Activated CD8-positive, alpha-beta T cell treated with anti-CD3 and anti-CD28 coated beads for 36 hours (primary cell): ENCODE measurements at regions not wholly inside any gene's neighbourhood (a gene's known extent, or its start where the extent isn't known, plus 50 kb on each side); places are given as distances from the start of the nearest gene placed in this dataset.

Experiments used
- ATAC-seq: fragments of 200-7000 bp; cut with Tn5 transposase; one replicate; pipeline ENCODE4 v1.10.0; 2021; ENCODE audit warnings: mild to moderate bottlenecking, moderate library complexity
- CTCF ChIA-PET: fragments of 350-600 bp; sonication (Branson Sonifier 250); formaldehyde crosslinking; loops from one replicate; lab custom pipeline; 2021; ENCODE audit warnings: antibody characterized with exemption; lab: Charles Lee
- POLR2A ChIA-PET: fragments of 350-600 bp; sonication (Branson Sonifier 250); formaldehyde crosslinking; loops from one replicate; lab custom pipeline; 2021; ENCODE audit warnings: antibody characterized with exemption; lab: Charles Lee
- DNase-seq: peaks from one replicate; pipeline ENCODE4 v3.0.0-alpha.2; 2020
- H3K27ac Mint-ChIP-seq: one replicate; pipeline ENCODE4 v1.8.0; 2021; ENCODE audit warnings: mild to moderate bottlenecking, mixed read lengths
- H3K27me3 Mint-ChIP-seq: one replicate; pipeline ENCODE4 v1.8.0; 2021; ENCODE audit warnings: mixed read lengths
- H3K36me3 Mint-ChIP-seq: one replicate; pipeline ENCODE4 v1.8.0; 2021; ENCODE audit warnings: low read depth, mixed read lengths
- H3K4me1 Mint-ChIP-seq: one replicate; pipeline ENCODE4 v1.8.0; 2021; ENCODE audit warnings: low read depth, mixed read lengths
- H3K4me3 Mint-ChIP-seq: one replicate; pipeline ENCODE4 v1.8.0; 2021; ENCODE audit warnings: mild to moderate bottlenecking, moderate library complexity, mixed read lengths
- H3K9me3 Mint-ChIP-seq: one replicate; pipeline ENCODE4 v1.8.0; 2021; ENCODE audit warnings: mixed read lengths
- intact Hi-C: fragments of 100-400 bp; cut with micrococcal nuclease; formaldehyde crosslinking; loops from one replicate; pipeline ENCODE4 v1.10.0; 2022
- TF ChIP-seq, protein P1 (sequence below): fragments of 200-600 bp; IDR thresholded peaks from one replicate; pipeline ENCODE4 v1.8.0; 2022; ENCODE audit warnings: antibody characterized with exemption, mild to moderate bottlenecking

GRCh38 chr19:42653841-42654240, 59.1 kb upstream of the CEACAM8 start:
- intact Hi-C loops, result no loop called here
- ChIA-PET POLR2A (no interaction called here), CTCF (no interaction called here)
- Mint-ChIP-seq H3K4me3 (no peak overlapping the region), H3K4me1 (no peaks in the 10 kb centered on the region), H3K27me3 (peaks cover 12% of the 10 kb centered on the region), H3K27ac (no peak overlapping the region), H3K36me3 (no peaks in the 10 kb centered on the region), H3K9me3 (no peaks in the 10 kb centered on the region)
- TF ChIP-seq, protein P1, sequence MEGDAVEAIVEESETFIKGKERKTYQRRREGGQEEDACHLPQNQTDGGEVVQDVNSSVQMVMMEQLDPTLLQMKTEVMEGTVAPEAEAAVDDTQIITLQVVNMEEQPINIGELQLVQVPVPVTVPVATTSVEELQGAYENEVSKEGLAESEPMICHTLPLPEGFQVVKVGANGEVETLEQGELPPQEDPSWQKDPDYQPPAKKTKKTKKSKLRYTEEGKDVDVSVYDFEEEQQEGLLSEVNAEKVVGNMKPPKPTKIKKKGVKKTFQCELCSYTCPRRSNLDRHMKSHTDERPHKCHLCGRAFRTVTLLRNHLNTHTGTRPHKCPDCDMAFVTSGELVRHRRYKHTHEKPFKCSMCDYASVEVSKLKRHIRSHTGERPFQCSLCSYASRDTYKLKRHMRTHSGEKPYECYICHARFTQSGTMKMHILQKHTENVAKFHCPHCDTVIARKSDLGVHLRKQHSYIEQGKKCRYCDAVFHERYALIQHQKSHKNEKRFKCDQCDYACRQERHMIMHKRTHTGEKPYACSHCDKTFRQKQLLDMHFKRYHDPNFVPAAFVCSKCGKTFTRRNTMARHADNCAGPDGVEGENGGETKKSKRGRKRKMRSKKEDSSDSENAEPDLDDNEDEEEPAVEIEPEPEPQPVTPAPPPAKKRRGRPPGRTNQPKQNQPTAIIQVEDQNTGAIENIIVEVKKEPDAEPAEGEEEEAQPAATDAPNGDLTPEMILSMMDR, result no peak
- no peak for DNase-seq
- ATAC-seq, result no peak

DNA sequence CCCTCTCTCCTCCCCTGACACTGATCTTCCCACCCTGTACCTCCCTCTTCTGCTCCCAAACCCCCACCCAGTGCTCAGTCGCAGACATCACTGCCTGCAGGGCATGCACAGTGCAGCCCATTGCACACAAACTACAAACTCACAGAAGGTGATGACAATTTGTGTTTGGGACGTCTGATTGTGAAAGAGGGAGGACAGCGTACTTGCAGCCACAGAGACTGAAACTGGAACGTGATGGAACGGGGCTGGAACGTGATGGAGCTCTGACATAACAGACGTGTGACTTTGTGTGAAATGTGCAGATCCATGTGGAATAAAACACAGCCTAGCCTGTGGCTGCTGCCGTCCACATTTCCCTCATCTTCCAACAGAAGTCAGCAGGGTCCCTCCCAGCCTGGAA, 57.3 kb upstream of the CEACAM8 start:
- Mint-ChIP-seq H3K4me1 (no peaks in the 10 kb centered on the region), H3K27ac (no peak overlapping the region), H3K27me3 (peaks cover 14% of the 10 kb centered on the region), H3K9me3 (no peaks in the 10 kb centered on the region), H3K4me3 (no peak overlapping the region), H3K36me3 (no peaks in the 10 kb centered on the region)
- POLR2A ChIA-PET, result no interaction called here
- TF ChIP-seq, protein P1, result no peak
- DNase-seq, result no peak
- no peak for ATAC-seq
- CTCF ChIA-PET, result no interaction called here
- intact Hi-C loops, result no loop called here
